ENCODE measurements at regions not wholly inside any gene's neighbourhood (a gene's known extent, or its start where the extent isn't known, plus 50 kb on each side); places are given as distances from the start of the nearest gene placed in this dataset.
"Not testable (repeated sequence)": the region's sequence is repeated elsewhere in the genome, so short reads cannot be mapped to it uniquely, and the experiment has no call there.

DNA sequence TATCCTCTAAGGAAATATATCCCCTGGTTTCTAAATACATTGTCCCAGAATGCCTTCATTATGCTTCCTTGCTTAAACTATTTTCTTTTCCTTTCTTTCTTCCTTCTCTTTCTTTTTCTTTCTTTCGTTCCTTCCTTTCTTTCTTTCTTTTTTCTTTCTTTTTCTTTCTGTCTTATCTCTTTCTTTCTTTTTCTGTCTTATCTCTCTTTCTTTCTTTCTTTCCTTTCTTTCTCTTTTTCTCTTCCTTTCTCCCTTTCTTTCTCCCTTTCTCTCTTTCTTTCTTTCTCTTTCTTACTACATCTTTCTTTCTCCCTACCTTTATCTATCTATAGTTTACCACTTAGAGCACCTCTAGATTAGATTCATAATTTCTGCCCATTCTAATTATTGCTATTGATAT is 552.1 kb downstream of the PYDC2 start:
- no peak for DNase-seq (ENCODE audit: low spot score)
- ATAC-seq, result no peak

DNA sequence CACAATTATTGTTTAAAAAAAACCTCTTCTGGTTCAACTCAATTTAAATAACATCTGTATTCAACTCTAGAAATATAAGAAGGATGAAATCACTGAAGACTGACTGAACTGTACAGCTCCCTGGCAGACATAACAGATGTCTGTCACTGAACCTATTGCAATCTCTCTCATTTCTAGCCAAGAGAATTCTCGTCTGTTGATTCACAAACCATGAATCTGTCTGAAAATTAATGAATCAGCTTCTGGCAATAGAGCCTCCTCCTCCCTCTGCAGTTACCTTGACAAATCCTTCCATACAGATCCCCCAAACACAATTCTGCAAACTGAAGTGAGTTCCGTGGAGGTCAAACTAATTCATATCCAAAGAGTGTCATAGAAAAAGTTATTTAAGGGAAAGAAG is 561.4 kb downstream of the PYDC2 start:
- DNase-seq (ENCODE audit: low spot score) (no peak), ATAC-seq (no peak)

DNA sequence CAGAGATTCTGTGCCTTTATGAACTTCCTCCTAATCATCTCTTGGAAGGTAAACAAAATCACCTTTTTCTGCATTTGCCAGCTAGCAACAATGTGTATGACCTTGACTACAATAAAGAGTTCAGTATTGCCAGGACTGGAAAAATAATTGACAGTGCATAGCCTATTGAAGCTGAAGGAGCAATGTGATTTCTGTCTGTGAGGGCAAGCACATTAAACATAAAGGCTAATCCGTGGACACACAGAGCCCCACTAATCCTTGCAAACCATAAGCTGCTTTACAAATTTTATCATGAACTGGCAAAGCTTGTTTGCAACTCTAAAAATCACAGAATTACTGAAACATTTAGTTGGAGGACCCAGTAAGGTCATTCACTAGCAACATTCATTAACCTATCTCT is 563.8 kb downstream of the PYDC2 start:
- DNase-seq (ENCODE audit: low spot score) (no peak), ATAC-seq (no peak)

- ATAC-seq (no peak), DNase-seq (ENCODE audit: low spot score) (no peak)
Observed at GRCh38 chr3:192026661-192027060, 565.7 kb downstream of the PYDC2 start.

- DNase-seq (ENCODE audit: low spot score) (no peak), ATAC-seq (no peak)
Observed at GRCh38 chr3:192031941-192032340, 571.0 kb downstream of the PYDC2 start.

- ATAC-seq, result no peak
- DNase-seq (ENCODE audit: low spot score), result no peak
Observed at GRCh38 chr3:192033246-192033645, 572.3 kb downstream of the PYDC2 start.

DNA sequence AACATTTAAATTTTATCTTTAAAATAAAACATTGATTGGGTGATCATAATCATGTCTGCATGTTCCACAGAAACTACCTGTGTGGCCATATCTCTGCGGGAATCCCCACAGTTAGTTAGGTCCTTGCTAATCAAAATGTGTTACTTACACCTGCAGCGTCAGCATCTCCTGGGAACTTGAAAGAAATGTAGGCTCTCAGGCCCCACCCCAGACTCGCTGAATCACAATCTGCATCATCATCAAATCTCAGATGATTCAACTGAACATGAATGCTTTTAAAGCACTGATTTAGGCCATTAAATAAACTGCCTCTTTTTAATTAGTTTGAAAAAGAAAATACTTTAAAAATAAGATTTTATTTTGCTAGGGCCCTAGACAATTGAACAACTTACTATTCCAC is 577.8 kb downstream of the PYDC2 start:
- DNase-seq (ENCODE audit: low spot score), result no peak
- ATAC-seq, result no peak

DNA sequence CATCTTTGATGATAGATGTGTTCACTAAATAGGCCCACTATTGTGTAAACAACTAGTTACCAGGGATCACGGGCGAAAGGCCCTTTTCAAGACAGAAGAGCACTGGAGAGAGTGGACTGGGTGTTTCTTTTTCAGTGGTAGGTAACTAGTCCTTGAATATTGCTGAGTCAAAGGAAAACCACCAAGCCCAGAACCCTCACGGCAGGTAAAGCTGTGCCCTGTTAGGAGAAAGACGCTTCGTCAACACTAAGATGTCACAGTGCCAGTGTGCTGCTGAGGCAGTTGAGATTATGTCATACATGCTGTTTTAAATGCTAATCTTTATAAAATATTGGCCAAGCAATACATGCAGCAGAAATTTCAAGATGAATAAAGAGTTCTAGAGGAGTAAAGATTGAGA is 578.6 kb downstream of the PYDC2 start:
- ATAC-seq (no peak), DNase-seq (ENCODE audit: low spot score) (no peak)

GRCh38 chr3:192040282-192041043 is 579.5 kb downstream of the PYDC2 start:
- ATAC-seq (no peak), DNase-seq (ENCODE audit: low spot score) (no peak)

- no peak for DNase-seq (ENCODE audit: low spot score)
- no peak for ATAC-seq
Observed at GRCh38 chr3:192042116-192042515, 581.2 kb downstream of the PYDC2 start.

- no peak for DNase-seq (ENCODE audit: low spot score)
Observed at GRCh38 chr3:192054881-192055280, 593.9 kb downstream of the PYDC2 start.

GRCh38 chr3:192055946-192056345 is 595.0 kb downstream of the PYDC2 start:
- DNase-seq (ENCODE audit: low spot score), result no peak
- ATAC-seq, result no peak

More at GRCh38 chr3:192054881-192055280, 593.9 kb downstream of the PYDC2 start:
- no peak for ATAC-seq

DNA sequence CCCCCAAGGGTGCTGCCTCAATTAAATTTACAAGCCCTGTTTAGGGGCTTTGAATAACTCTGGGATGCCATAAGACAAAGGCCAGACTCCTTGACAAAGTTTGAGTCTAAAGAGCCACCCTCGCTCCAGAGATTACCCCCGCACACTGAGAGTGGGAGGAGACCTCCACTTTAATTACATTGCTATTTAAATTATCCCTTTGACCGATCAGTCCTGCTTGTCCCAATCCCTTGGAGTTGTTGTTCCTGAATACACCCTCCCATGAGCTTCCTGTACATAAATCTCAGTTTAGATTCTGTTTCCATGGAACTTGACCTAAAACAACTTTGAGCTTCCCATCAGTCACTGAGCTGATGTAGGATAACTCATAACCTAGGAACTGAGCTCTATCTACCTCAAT is 596.3 kb downstream of the PYDC2 start:
- DNase-seq (ENCODE audit: low spot score), result no peak
- no peak for ATAC-seq

DNA sequence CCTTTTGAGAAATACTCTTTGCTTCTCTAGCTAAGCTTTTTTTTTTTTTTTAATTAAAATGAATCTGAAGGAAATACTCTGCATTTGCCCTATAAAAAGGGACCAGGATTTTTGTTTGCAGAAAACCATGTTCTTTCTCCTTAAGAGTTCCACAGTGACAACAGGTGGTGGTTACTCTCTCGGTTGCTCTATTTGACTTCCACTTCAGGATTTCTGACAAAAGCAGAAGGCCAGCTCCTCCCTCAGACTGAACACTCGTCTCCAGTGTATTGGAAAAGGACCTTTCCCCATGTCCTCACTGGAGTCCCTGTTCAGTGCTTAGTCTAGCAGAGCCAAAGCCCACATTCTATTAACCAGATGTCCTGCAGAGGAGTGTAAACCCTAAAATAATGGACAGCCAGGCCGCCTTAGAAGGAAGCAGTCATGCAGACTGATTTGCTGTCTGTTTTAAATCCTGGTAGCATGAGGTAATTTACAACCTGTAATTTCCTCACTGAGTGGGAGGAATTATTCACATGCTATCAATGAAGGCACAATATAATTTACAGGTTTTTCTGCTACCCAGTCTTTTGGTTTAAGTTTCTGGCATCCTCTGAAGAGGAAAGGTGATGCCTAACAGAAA is 599.3 kb downstream of the PYDC2 start:
- ATAC-seq (no peak), DNase-seq (ENCODE audit: low spot score) (no peak)

DNA sequence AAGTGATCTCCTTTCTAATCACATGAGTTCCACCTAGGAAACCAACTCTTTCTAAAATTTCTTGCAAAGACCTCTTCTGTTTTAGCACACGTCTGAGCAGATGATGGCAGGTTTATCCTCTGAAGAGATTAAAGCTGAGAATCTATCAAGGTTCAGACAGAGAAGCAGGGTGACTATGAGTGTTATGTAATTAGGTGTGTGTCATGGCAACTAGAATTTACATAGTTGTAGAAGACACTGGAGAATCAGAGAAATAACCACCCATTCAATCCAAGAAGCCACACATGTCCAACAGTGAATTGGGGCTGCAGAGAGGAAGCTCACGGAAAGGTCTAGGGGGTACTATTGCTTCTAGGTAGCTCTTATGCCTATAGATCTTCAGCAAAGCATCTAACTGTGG is 600.5 kb downstream of the PYDC2 start:
- no peak for ATAC-seq
- no peak for DNase-seq (ENCODE audit: low spot score)

DNA sequence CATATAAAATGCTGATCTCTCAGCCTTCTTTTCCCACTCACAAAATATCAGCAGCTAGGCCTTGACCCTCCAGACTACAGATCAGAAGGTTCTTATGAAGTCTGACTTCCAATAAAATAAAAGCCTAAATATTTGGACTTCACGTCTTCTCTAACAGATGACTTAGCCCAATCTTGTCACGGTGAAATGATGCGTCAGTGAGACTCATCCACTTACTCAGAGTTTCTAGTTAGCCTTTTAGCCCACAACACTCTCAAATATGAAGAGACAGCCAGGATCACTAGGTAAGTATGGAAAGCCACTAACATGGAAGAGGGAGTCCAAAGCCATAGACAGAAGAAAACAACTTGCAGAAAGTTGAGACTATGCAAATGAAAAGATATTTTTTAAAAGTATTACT is 601.2 kb downstream of the PYDC2 start:
- no peak for DNase-seq (ENCODE audit: low spot score)
- ATAC-seq, result no peak

DNA sequence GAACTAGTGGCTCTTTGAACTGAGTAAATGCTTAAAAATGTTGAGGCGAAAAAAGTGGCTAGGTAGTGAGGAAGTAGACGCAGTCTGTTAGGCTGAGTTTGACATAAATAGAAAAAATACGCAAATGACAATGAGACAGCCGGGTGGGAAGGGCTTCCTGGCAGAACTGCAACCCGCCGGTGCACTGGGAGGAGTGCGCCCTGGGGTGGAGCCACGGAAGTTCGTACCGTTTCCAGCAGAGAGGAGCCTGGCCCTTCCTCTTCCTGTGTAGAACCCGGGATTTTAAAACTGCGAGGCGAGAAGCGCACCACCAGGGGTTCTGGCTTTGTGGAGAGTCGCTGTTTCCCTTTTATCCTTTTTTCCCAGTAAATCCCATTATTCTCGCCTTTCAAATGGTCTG is 602.6 kb downstream of the PYDC2 start:
- peak; percentile 34 for ATAC-seq
- no peak for DNase-seq (ENCODE audit: low spot score)

DNA sequence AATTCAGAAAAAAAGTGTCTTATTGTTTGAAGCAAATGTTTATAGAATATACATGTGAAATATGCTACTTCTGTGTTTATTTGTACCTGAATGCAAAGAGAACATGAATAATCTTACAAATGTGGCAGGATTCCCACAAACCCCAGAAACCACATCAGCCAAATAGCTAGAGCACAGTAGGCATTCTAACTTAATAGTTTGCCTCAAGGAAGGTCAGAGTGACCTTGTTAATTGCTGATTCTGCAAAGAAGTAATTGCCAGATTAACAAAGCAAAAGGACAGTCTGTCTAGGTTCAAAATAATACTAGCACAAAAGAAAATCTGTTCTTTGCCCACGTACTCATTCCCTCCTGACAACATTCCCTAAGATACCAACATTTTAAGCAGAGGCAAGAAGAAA is 604.0 kb downstream of the PYDC2 start:
- no peak for ATAC-seq
- no peak for DNase-seq (ENCODE audit: low spot score)

DNA sequence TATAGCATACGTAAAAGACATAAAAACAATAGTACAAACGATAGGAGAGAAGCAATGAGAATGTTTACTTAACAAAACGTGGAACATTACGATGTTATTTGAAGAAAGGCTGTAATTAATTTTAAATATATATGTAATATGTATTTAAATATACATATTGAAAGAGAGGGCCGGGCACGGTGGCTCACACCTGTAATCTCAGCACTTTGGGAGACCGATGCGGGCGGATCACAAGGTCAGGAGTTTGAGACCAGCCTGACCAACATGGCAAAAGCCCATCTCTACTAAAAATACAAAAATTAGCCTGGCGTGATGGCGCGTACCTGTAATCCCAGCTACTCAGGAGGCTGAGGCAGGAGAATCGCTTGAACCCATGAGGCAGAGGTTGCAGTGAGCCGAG is 605.3 kb downstream of the PYDC2 start:
- not testable (repeated sequence) for DNase-seq (ENCODE audit: low spot score); ATAC-seq

GRCh38 chr3:192068464-192069254 is 607.7 kb downstream of the PYDC2 start:
- DNase-seq (ENCODE audit: low spot score) (no peak), ATAC-seq (no peak)

DNA sequence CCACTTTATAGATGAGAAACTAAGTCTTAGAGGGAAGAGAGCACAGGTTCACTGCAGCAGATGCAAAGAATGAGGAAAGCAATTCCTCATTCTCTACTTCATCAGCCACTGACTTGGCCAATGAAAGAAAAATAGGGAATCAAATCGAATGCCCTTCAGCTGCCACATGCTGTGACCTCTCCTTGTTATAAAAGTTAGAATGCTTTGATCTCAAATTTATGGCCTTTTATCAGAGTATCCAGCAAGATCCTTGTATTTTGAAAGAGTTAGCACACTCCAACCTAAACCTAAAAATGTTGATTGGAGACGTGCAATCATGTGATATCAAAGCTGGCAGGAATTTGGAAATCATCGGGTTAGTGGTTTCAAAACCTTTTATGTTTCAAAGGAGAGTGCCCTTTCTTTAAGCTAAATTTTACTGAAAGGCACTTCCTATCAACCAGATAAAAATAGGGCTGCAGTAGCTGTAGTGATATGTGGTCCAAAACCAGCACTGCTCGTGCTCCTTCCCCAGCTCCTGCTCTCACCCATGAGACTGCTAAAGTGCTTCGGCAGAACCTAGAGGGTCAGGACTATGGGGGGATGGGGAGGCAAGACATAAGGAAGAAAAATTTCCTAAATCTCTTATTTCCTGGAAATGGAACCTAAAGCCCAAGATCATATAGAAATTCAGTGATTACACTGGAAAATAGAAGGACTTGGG is 617.0 kb downstream of the PYDC2 start:
- ATAC-seq, result no peak
- no peak for DNase-seq (ENCODE audit: low spot score)
